ENCODE measurements at regions not wholly inside any gene's neighbourhood (a gene's known extent, or its start where the extent isn't known, plus 50 kb on each side); places are given as distances from the start of the nearest gene placed in this dataset.

- TF ChIP-seq CTCF (IDR thresholded peaks at IDR 0.05) (no peak), POLR2A (IDR thresholded peaks at IDR 0.05) (no peak)
These were observed 137.1 kb upstream of the SFSWAP start for GRCh38 chr12:131573631-131574394.

All from esophagus squamous epithelium (tissue), 4 donors.